Kidney (tissue), 13 donors: ENCODE measurements at regions not wholly inside any gene's neighbourhood (a gene's known extent, or its start where the extent isn't known, plus 50 kb on each side); places are given as distances from the start of the nearest gene placed in this dataset.

Experiments
- DNase-seq, 5 donors: peaks; one replicate each; pipeline ENCODE4 v3.0.0-alpha.2; 2013 to 2020
- FAIRE-seq: peaks from 2 replicates; lab custom pipeline; 2012; peaks lifted over from hg19 to GRCh38; lab: Jason Lieb, UNC
- H3K27ac ChIP-seq, 2 donors: one replicate each; pipeline ENCODE4 v1.7.0; 2013; ENCODE audit warnings: low read depth in 2 of 2, low read length in 2 of 2, inconsistent platforms in 1 of 2
- H3K27me3 ChIP-seq: one replicate; pipeline ENCODE4 v1.7.1; 2013; ENCODE audit warnings: low read length, inconsistent platforms; ENCODE audit not compliant: control insufficient read depth, insufficient read depth
- H3K36me3 ChIP-seq, 3 donors: one replicate each; pipeline versions ENCODE4 v1.7.0 to v1.7.1; 2013; ENCODE audit warnings: low read length in 3 of 3, control low read depth in 1 of 3, inconsistent platforms in 1 of 3; ENCODE audit not compliant: insufficient read depth in 3 of 3, control insufficient read depth in 2 of 3
- H3K4me1 ChIP-seq, 3 donors: one replicate each; pipeline versions ENCODE4 v1.7.0 to v1.7.1; 2013; ENCODE audit warnings: low read length in 3 of 3, inconsistent platforms in 1 of 3, low read depth in 1 of 3; ENCODE audit not compliant: control insufficient read depth in 2 of 3, insufficient read depth in 2 of 3
- H3K4me3 ChIP-seq, 3 donors: one replicate each; pipeline versions ENCODE4 v1.7.0 to v1.8.1; 2013; ENCODE audit warnings: low read length in 3 of 3, control low read depth in 1 of 3, inconsistent platforms in 1 of 3
- H3K9ac ChIP-seq, 3 donors: one replicate each; pipeline versions ENCODE4 v1.7.0 to v1.7.1; 2013; ENCODE audit warnings: low read length in 3 of 3, control low read depth in 1 of 3, inconsistent platforms in 1 of 3
- H3K9me3 ChIP-seq, 3 donors: one replicate each; pipeline versions ENCODE4 v1.7.0 to v1.7.1; 2013; ENCODE audit warnings: low read length in 3 of 3, control low read depth in 1 of 3, inconsistent platforms in 1 of 3; ENCODE audit not compliant: control insufficient read depth in 2 of 3, insufficient read depth in 1 of 3
- intact Hi-C: fragments of 100-400 bp; cut with DNase I; formaldehyde crosslinking; loops from one replicate; pipeline ENCODE4 v1.11.1; 2022
- TF ChIP-seq, protein P1 (sequence below): IDR thresholded peaks from 3 replicates; pipeline ENCODE4 v1.5.1; 2012; ENCODE audit warnings: mild to moderate bottlenecking, moderate library complexity, borderline replicate concordance; ENCODE audit not compliant: insufficient read depth; ENCODE audit errors: extremely low read depth
- donor health status: control.
- donor health status: control.
- donor health status: control.
- donor health status: control.
- donor health status: control.
- donor health status: DM: yes; HTN: yes; CAD: no.
- donor health status: Normal renal cell carcinoma (clear cell type).

DNA sequence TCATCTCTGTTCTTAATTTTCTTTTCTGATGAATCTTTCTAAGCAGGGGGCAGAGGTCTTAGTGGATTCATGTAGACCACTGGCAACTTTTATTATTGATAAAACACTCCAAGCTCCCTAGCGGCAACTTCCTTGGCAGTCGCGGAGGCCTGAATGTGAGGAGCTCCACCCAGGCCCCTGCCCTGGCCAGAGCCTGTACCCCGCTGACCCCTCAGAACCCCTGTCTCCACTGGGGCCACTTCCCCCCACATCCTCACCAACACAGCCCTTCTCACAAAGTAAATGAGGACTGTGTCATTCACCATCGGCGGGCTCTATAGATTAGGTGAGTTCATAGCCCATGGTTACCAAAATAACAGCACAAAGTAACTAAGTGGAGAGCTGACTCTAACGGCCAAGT lies 111.6 kb downstream of the TPRA1 start:
- H3K9ac ChIP-seq = no peak overlapping the region
- H3K27ac ChIP-seq = no peak overlapping the region
- FAIRE-seq (no peak), DNase-seq (no peak)
- no peaks in the 10 kb centered on the region for H3K9me3 ChIP-seq
- H3K27me3 ChIP-seq = no peaks in the 10 kb centered on the region
- no peaks in the 10 kb centered on the region for H3K4me1 ChIP-seq
- no peak overlapping the region for H3K4me3 ChIP-seq
- intact Hi-C loops = no loop called here
- no peaks in the 10 kb centered on the region for H3K36me3 ChIP-seq
- TF ChIP-seq, protein P1, sequence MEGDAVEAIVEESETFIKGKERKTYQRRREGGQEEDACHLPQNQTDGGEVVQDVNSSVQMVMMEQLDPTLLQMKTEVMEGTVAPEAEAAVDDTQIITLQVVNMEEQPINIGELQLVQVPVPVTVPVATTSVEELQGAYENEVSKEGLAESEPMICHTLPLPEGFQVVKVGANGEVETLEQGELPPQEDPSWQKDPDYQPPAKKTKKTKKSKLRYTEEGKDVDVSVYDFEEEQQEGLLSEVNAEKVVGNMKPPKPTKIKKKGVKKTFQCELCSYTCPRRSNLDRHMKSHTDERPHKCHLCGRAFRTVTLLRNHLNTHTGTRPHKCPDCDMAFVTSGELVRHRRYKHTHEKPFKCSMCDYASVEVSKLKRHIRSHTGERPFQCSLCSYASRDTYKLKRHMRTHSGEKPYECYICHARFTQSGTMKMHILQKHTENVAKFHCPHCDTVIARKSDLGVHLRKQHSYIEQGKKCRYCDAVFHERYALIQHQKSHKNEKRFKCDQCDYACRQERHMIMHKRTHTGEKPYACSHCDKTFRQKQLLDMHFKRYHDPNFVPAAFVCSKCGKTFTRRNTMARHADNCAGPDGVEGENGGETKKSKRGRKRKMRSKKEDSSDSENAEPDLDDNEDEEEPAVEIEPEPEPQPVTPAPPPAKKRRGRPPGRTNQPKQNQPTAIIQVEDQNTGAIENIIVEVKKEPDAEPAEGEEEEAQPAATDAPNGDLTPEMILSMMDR = no peak

DNA sequence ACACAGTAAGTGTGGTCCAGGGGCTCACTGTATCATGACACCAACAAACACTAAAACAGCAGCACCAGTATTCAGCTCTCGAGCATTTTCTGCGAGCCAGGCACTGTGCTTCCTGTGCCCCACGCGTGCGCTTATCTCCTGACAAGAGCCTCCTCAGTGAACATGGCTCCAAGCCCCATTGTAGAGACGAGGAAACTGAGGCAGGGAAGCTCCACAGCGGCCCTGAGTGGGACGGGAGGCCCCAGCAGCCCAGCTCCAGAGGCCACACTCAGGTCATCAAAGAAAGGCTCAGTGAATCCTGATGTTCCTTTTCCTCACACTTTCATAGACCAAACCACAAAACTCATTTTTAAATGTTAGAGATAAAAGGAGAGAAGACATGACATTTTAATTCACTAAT lies 113.1 kb downstream of the TPRA1 start:
- no peaks in the 10 kb centered on the region for H3K4me1 ChIP-seq
- FAIRE-seq (no peak), DNase-seq (no peak)
- H3K27ac ChIP-seq = no peak overlapping the region
- intact Hi-C loops = no loop called here
- TF ChIP-seq, protein P1 = no peak
- no peak overlapping the region for H3K9ac ChIP-seq
- no peaks in the 10 kb centered on the region for H3K27me3 ChIP-seq
- H3K4me3 ChIP-seq = no peak overlapping the region
- no peaks in the 10 kb centered on the region for H3K36me3 ChIP-seq
- H3K9me3 ChIP-seq = no peaks in the 10 kb centered on the region

DNA sequence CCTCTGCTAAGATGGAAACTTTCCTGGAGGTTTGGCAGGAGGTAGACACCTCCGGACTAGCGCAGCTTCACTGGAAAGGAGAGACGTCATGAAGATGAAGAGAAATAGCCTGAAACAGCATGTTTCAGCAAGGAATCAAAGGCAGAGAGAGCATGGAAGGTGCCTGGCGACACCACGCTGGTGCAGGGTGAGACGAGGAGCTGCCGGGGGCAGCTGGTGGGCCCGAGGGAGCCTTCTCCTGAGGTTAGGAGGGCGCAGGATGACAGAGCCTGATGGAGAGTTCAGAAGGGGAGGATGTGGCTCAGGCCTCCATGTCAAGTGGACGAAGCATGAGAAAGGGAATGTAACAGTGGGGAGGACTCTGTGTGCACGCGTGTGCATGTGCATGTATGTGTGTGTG lies 113.6 kb downstream of the TPRA1 start:
- TF ChIP-seq, protein P1 = no peak
- intact Hi-C loops = no loop called here
- FAIRE-seq (no peak), DNase-seq (no peak)
- H3K27me3 ChIP-seq = no peaks in the 10 kb centered on the region
- H3K4me1 ChIP-seq = no peaks in the 10 kb centered on the region
- no peak overlapping the region for H3K9ac ChIP-seq
- no peaks in the 10 kb centered on the region for H3K9me3 ChIP-seq
- no peak overlapping the region for H3K27ac ChIP-seq
- no peak overlapping the region for H3K4me3 ChIP-seq
- no peaks in the 10 kb centered on the region for H3K36me3 ChIP-seq
